Thyroid gland (tissue), 4 donors: ENCODE measurements at regions not wholly inside any gene's neighbourhood (a gene's known extent, or its start where the extent isn't known, plus 50 kb on each side); places are given as distances from the start of the nearest gene placed in this dataset.

Experiments
- DNase-seq, 2 donors: peaks; one replicate each; pipeline ENCODE4 v3.0.0-alpha.2; 2019
- H3K27ac ChIP-seq, 3 donors: fragments of 200-600 bp; sonication (generic); 1 replicate in 2 of 3; 2 replicates in 1 of 3; pipeline ENCODE4 v1.5.1; 2016 to 2019; ENCODE audit warnings: mild to moderate bottlenecking in 1 of 3, moderate library complexity in 1 of 3
- H3K27me3 ChIP-seq: fragments of 200-600 bp; sonication (generic); one replicate; pipeline ENCODE4 v1.5.1; 2019
- H3K36me3 ChIP-seq, 2 donors: fragments of 200-600 bp; sonication (generic); one replicate each; pipeline ENCODE4 v1.5.1; 2016 to 2019
- H3K4me1 ChIP-seq, 2 donors: fragments of 200-600 bp; sonication (generic); one replicate each; pipeline ENCODE4 v1.5.1; 2017 to 2019
- H3K4me3 ChIP-seq, 3 donors: fragments of 200-600 bp; sonication (generic); replicated peaks in 1 of 3; 1 replicate in 2 of 3; 2 replicates in 1 of 3; pipeline ENCODE4 v1.5.1; 2016; ENCODE audit warnings: mild to moderate bottlenecking in 1 of 3
- H3K9me3 ChIP-seq: fragments of 200-600 bp; sonication (generic); one replicate; pipeline ENCODE4 v1.5.1; 2017
- CTCF ChIP-seq, 6 experiments: fragments of 200-600 bp in 3 of 6; fragments of 450-650 bp in 3 of 6; sonication (generic) in 3 of 6; IDR thresholded peaks; one replicate each; pipeline ENCODE4 v1.5.1; 2016 to 2019; ENCODE audit warnings: antibody characterized with exemption in 6 of 6, mild to moderate bottlenecking in 2 of 6, inconsistent platforms in 1 of 6, moderate library complexity in 1 of 6
- POLR2A ChIP-seq, 2 donors: fragments of 450-650 bp; IDR thresholded peaks; one replicate each; pipeline ENCODE4 v1.6.1; 2017; ENCODE audit warnings: antibody characterized with exemption in 2 of 2, mild to moderate bottlenecking in 2 of 2, moderate library complexity in 1 of 2
- WGBS, 2 donors: methylation state at CpG; one replicate each; pipeline ENCODE4 v1.1.5; 2017; 5-methylcytosine and 5-hydroxymethylcytosine counted together
- intact Hi-C: fragments of 100-400 bp; cut with DNase I; formaldehyde crosslinking; loops from one replicate; pipeline ENCODE4 v1.15.1; 2023

- DNase-seq = no peak
- TF ChIP-seq POLR2A (IDR thresholded peaks at IDR 0.05) (no peak), CTCF (IDR thresholded peaks at IDR 0.05) (no peak)
- Histone ChIP-seq H3K36me3 (no peaks in the 10 kb centered on the region), H3K27me3 (no peaks in the 10 kb centered on the region), H3K4me1 (no peaks in the 10 kb centered on the region), H3K4me3 (no peak overlapping the region), H3K9me3 (no peaks in the 10 kb centered on the region), H3K27ac (no peak overlapping the region)
- intact Hi-C loops = no loop called here
- WGBS, 2 donors = 89 to 91% methylated on average over 8 of the region's 8 CpGs
Observed at GRCh38 chr6:169994739-169995138, 243.3 kb downstream of the ERMARD start.

GRCh38 chr6:169993861-169994481 lies 242.5 kb downstream of the ERMARD start:
- Histone ChIP-seq H3K27me3 (no peaks in the 10 kb centered on the region), H3K36me3 (no peaks in the 10 kb centered on the region), H3K4me3 (no peak overlapping the region), H3K27ac (no peak overlapping the region), H3K4me1 (no peaks in the 10 kb centered on the region), H3K9me3 (no peaks in the 10 kb centered on the region)
- no peak for DNase-seq
- WGBS, 2 donors = 92 to 93% methylated on average over 9 to 16 of the region's 16 CpGs
- intact Hi-C loops = no loop called here
- TF ChIP-seq CTCF (IDR thresholded peaks at IDR 0.05) (no peak), POLR2A (IDR thresholded peaks at IDR 0.05) (no peak)

GRCh38 chr6:169991913-169992312 lies 240.5 kb downstream of the ERMARD start:
- no peaks in the 10 kb centered on the region for H3K4me1 ChIP-seq
- H3K9me3 ChIP-seq = no peaks in the 10 kb centered on the region
- 93 to 96% methylated on average over 8 of the region's 8 CpGs for WGBS, 2 donors
- H3K4me3 ChIP-seq = no peak overlapping the region
- intact Hi-C loops = no loop called here
- H3K27me3 ChIP-seq = no peaks in the 10 kb centered on the region
- no peak overlapping the region for H3K27ac ChIP-seq
- TF ChIP-seq CTCF (IDR thresholded peaks at IDR 0.05) (no peak), POLR2A (IDR thresholded peaks at IDR 0.05) (no peak)
- DNase-seq = no peak
- H3K36me3 ChIP-seq = no peaks in the 10 kb centered on the region

- 88 to 90% methylated on average over 8 of the region's 8 CpGs for WGBS, 2 donors
- no peaks in the 10 kb centered on the region for H3K27me3 ChIP-seq
- no peaks in the 10 kb centered on the region for H3K9me3 ChIP-seq
- no peaks in the 10 kb centered on the region for H3K4me1 ChIP-seq
- no peak for DNase-seq
- H3K4me3 ChIP-seq = no peak overlapping the region
- TF ChIP-seq CTCF (IDR thresholded peaks at IDR 0.05) (no peak), POLR2A (IDR thresholded peaks at IDR 0.05) (no peak)
- no peaks in the 10 kb centered on the region for H3K36me3 ChIP-seq
- intact Hi-C loops = no loop called here
- H3K27ac ChIP-seq = no peak overlapping the region
Observed at GRCh38 chr6:169991031-169991390, 239.6 kb downstream of the ERMARD start.

GRCh38 chr6:169990095-169991030 lies 238.9 kb downstream of the ERMARD start:
- H3K27ac ChIP-seq = no peak overlapping the region
- no peak for DNase-seq
- 57% methylated on average over 25 to 29 of the region's 32 CpGs for WGBS, 2 donors
- no peak for TF ChIP-seq POLR2A (IDR thresholded peaks at IDR 0.05)
- no peak for TF ChIP-seq CTCF (IDR thresholded peaks at IDR 0.05)
- H3K9me3 ChIP-seq = no peaks in the 10 kb centered on the region
- no peaks in the 10 kb centered on the region for H3K27me3 ChIP-seq
- H3K4me1 ChIP-seq = peaks cover 4 to 5% of the 10 kb centered on the region in 2 donors
- intact Hi-C loops = no loop called here
- no peak overlapping the region for H3K4me3 ChIP-seq
- no peaks in the 10 kb centered on the region for H3K36me3 ChIP-seq
